ENCODE measurements at regions not wholly inside any gene's neighbourhood (a gene's known extent, or its start where the extent isn't known, plus 50 kb on each side); places are given as distances from the start of the nearest gene placed in this dataset.

GRCh38 chr13:47120282-47120681 lies 223.4 kb upstream of the HTR2A start:
- WGBS, 2 donors, result 76 to 79% methylated on average over 5 of the region's 5 CpGs
- Histone ChIP-seq H3K9me3 (no peaks in the 10 kb centered on the region), H3K36me3 (ENCODE audit: low read depth, missing control alignments) (no peaks in the 10 kb centered on the region), H3K4me3 (no peak overlapping the region), H3K27me3 (no peaks in the 10 kb centered on the region), H3K4me1 (no peaks in the 10 kb centered on the region), H3K27ac (no peak overlapping the region)
- TF ChIP-seq POLR2A (IDR thresholded peaks at IDR 0.05) (no peak), CTCF (IDR thresholded peaks at IDR 0.05) (no peak)
- intact Hi-C loops (cut with DNase I; ENCODE audit: low total_unique reads), result no loop called here
- no peak for DNase-seq

GRCh38 chr13:47119575-47120235 lies 222.9 kb upstream of the HTR2A start:
- no peak for TF ChIP-seq CTCF (IDR thresholded peaks at IDR 0.05)
- TF ChIP-seq POLR2A (IDR thresholded peaks at IDR 0.05), result no peak
- H3K9me3 ChIP-seq, result no peaks in the 10 kb centered on the region
- H3K36me3 ChIP-seq (ENCODE audit: low read depth, missing control alignments), result no peaks in the 10 kb centered on the region
- no peak overlapping the region for H3K4me3 ChIP-seq
- intact Hi-C loops (cut with DNase I; ENCODE audit: low total_unique reads), result no loop called here
- H3K27ac ChIP-seq, result no peak overlapping the region
- 84 to 93% methylated on average over 2 of the region's 2 CpGs for WGBS, 2 donors
- no peak for DNase-seq
- no peaks in the 10 kb centered on the region for H3K4me1 ChIP-seq
- no peaks in the 10 kb centered on the region for H3K27me3 ChIP-seq

- TF ChIP-seq POLR2A (IDR thresholded peaks at IDR 0.05) (no peak), CTCF (IDR thresholded peaks at IDR 0.05) (no peak)
- no peaks in the 10 kb centered on the region for H3K36me3 ChIP-seq (ENCODE audit: low read depth, missing control alignments)
- no peaks in the 10 kb centered on the region for H3K4me1 ChIP-seq
- H3K4me3 ChIP-seq, result no peak overlapping the region
- intact Hi-C loops (cut with DNase I; ENCODE audit: low total_unique reads), result no loop called here
- H3K27ac ChIP-seq, result no peak overlapping the region
- 80 to 98% methylated on average over 3 of the region's 3 CpGs for WGBS, 2 donors
- no peaks in the 10 kb centered on the region for H3K27me3 ChIP-seq
- no peak for DNase-seq
- no peaks in the 10 kb centered on the region for H3K9me3 ChIP-seq
Observed at GRCh38 chr13:47117268-47117667, 220.4 kb upstream of the HTR2A start.

- intact Hi-C loops (cut with DNase I; ENCODE audit: low total_unique reads), result no loop called here
- 92 to 95% methylated on average over 1 of the region's 1 CpG for WGBS, 2 donors
- Histone ChIP-seq H3K27me3 (no peaks in the 10 kb centered on the region), H3K27ac (no peak overlapping the region), H3K36me3 (ENCODE audit: low read depth, missing control alignments) (no peaks in the 10 kb centered on the region), H3K4me3 (no peak overlapping the region), H3K9me3 (no peaks in the 10 kb centered on the region), H3K4me1 (no peaks in the 10 kb centered on the region)
- no peak for TF ChIP-seq CTCF (IDR thresholded peaks at IDR 0.05)
- no peak for TF ChIP-seq POLR2A (IDR thresholded peaks at IDR 0.05)
- DNase-seq, result no peak
Observed at GRCh38 chr13:47114030-47114429, 217.2 kb upstream of the HTR2A start.

GRCh38 chr13:47112903-47113299 lies 216.0 kb upstream of the HTR2A start:
- intact Hi-C loops (cut with DNase I; ENCODE audit: low total_unique reads), result no loop called here
- Histone ChIP-seq H3K27me3 (no peaks in the 10 kb centered on the region), H3K36me3 (ENCODE audit: low read depth, missing control alignments) (no peaks in the 10 kb centered on the region)

More at GRCh38 chr13:47112903-47113299, 216.0 kb upstream of the HTR2A start:
- 57 to 73% methylated on average over 1 of the region's 1 CpG for WGBS, 2 donors
- TF ChIP-seq CTCF (IDR thresholded peaks at IDR 0.05) (no peak), POLR2A (IDR thresholded peaks at IDR 0.05) (no peak)
- Histone ChIP-seq H3K4me1 (no peaks in the 10 kb centered on the region), H3K27ac (no peak overlapping the region), H3K9me3 (no peaks in the 10 kb centered on the region), H3K4me3 (no peak overlapping the region)
- DNase-seq, result no peak
